ENCODE measurements at regions not wholly inside any gene's neighbourhood (a gene's known extent, or its start where the extent isn't known, plus 50 kb on each side); places are given as distances from the start of the nearest gene placed in this dataset.

GRCh38 chr13:65727070-65727469 lies 1503.1 kb downstream of the PCDH9 start:
- TF ChIP-seq MYC (IDR thresholded peaks at IDR 0.05; ENCODE audit: low read depth, low read length) (no peak), CTCF (IDR thresholded peaks at IDR 0.05; ENCODE audit: extremely low read depth in 1 of 2, insufficient read depth in 1 of 2, low read depth in 1 of 2, low read length in 2 of 2) (no peak), GATA2 (IDR thresholded peaks at IDR 0.05; ENCODE audit: insufficient read depth, insufficient read length, low read depth, low read length) (no peak), EZH2 (IDR thresholded peaks at IDR 0.05; ENCODE audit: borderline replicate concordance, low read depth, low read length, severe bottlenecking) (no peak)

Measured in endothelial cell of umbilical vein (primary cell).